Caki2 (cell line): ENCODE measurements at regions not wholly inside any gene's neighbourhood (a gene's known extent, or its start where the extent isn't known, plus 50 kb on each side); places are given as distances from the start of the nearest gene placed in this dataset.
"Not testable (repeated sequence)": the region's sequence is repeated elsewhere in the genome, so short reads cannot be mapped to it uniquely, and the experiment has no call there.

Experiments
- DNase-seq: peaks from one replicate; pipeline ENCODE4 v3.0.0-alpha.2; 2015; ENCODE audit warnings: low read depth
- in situ Hi-C: cut with HindIII; loops from 2 replicates; pipeline ENCODE4 v1.10.0; 2016; ENCODE audit warnings: low sequenced_read_pairs, low pct_unique_long_range_greater_than_20kb, mixed read lengths

DNA sequence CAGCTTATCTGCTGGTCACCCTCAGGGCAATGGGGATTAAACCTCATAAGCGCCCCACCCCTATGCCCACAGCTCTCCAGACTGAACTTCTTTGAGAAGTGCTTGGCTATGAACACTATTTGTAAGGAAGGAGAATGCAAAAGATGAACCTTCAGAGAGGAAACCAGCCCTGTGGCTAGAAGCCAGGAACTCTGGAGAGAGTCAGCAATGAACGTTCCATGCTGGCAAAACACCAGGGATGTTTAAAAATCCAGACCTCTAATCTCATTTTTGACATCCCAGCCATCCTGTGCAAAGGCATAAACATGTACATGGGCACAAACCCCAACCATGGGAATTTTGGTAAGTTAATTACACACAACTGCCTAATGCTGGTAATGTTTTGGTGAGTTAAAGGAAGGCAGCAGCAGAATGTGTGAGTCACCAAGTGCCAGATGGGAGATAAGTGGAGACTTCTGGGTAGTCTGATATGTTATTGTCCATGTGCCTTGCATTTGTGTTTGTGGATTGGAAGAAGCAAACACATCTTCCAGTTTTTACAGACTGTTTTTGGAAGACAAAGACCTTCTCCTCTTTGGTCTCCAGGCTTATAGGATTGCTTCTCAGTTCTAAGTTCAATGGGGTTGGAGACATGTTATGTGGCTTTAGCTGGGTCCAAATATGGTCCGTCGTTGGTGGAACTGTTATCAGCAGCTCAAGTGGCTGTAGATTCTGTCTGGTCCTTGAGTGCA, 174.1 kb upstream of the ETV3 start:
- in situ Hi-C loops = no loop called here
- DNase-seq = no peak

DNA sequence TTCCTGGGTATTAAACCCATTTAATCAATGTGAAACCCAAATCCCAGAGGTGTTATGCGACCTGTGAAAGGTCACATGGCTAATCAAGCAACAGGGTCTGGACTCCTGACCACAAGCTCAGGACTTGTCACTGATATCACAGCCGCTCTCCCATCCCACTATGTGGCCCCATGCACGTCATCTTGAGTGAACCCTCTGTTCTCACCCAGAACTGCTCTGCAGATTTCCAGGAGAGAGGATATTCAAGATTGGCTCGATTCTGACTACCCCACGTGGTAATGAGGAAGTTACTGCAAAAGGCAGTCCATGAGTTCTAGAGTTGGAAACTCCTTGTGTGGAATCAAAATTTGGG, 173.5 kb upstream of the ETV3 start:
- no peak for DNase-seq
- in situ Hi-C loops = no loop called here

DNA sequence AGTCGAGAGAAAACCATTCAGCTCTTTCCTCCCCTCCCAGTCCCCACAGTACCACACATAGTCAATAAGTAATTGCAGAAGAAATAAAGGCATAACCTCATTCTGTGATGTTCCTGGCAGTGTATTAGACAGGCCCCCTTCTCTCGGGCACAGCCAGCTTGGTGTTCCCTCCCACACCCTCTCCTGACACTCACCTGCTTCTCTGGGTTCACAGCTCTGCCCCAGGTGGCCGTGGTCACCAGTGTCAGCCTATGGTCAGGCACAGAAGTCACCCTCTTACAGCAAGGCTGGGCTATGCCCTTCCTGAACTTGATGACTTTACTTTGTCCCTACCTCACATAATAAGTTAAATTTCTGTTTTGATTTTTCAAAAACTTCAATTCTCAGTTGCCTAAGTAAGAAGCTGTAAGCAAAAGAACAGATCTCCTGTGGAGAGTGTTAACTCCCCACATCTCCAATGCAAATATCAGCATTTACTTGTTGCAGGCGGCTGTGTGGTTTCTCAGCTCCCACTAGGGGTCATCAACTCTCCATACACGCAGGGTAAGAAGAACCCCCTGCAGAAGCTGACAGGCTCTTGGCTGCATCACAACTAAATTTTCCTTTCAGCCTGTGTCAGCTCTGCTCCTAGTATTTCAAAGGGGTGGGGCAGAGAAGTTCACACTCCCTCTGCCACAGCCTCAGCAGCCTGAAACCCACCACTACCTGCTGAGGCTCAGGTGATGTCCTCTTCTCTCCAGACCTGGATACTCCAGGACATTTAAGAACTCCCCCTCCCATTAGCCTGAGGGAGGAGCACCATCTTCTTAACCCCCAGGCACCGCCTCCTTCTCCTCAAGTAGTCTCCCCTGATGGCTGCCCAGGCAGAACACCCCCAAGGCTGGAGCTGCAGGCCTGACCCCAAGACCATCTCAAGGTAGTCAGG, 172.9 kb upstream of the ETV3 start:
- DNase-seq, in situ Hi-C loops: not testable (repeated sequence)

DNA sequence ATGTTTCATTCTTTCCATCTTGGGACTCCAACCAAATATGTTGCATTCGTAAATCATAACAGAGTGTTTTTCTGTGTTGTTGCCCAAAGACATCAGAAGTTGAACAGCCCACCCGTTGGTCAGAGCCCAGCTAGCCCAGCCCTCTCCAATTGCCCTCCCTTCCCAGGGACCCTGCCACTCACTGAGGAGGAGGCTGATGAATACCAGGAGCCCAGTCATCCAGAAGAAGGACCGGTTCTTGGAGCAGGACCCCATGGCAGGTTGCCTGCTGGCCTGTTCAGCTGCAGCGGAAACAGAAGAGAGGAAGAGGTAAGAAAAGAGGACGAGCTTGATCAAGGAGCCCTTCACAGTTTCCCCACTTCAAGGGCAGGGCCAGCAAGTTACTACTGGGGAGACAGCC, 172.2 kb upstream of the ETV3 start:
- no peak for DNase-seq
- in situ Hi-C loops = no loop called here

DNA sequence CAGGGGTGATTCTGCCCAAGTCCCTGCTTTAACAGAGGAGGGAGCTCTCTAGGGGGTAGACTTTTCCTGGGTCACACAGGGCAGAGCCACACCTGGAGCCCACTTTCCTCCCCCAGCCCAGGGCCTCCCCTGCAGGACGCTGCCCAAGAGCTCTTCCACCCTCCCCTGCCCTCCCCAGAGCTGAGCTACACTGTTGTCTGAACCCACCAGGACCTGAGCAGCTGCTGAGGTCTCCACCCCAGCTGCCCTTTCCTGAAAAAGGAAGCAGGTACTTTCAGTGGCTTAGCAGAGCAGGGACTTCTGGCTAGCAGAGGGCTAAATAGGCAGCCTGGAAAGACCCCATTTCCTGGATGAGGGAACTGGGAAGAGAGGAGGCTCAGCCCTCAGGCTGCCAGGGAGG, 169.3 kb upstream of the ETV3 start:
- no peak for DNase-seq
- in situ Hi-C loops = no loop called here

DNA sequence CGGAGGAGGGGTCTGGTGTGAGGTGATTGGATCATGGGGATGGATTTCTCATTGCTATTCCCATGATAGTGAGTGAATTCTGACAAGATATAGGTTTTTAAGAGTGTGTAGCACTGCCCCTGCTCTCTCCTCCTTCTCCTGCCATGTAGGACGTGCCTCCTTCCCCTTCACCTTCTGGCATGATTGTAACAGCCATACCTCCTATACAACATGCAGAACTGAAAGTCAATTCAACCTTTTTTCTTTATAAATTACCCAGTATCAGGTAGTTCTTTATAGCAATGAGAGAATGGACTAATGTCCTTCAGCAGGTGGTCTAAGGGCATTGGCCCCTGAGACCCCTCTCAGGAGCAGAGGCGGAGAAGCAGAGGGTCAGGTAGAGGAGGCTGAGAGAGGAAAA, 168.7 kb upstream of the ETV3 start:
- in situ Hi-C loops = no loop called here

DNA sequence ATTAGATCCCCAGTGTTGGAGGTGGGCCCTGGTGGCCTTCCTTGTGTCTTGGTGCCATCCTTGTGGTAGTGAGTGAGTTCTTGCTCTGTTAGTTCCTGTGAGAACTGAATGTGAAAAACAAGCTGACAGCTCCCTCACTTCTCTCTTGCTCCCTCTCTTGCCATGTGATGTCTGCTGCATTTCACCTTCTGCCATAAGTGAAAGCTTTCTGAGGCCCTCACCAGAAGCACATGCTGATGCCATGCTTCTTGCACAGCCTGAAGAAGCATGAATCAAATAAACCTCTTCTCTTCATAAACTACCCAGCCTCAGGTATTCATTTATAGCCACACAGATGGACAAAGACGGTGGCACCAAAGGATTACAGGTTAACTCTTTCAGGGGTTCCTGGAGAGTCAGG, 166.1 kb upstream of the ETV3 start:
- in situ Hi-C loops = no loop called here
- no peak for DNase-seq

More for the DNA sequence above, 168.7 kb upstream of the ETV3 start:
- no peak for DNase-seq

DNA sequence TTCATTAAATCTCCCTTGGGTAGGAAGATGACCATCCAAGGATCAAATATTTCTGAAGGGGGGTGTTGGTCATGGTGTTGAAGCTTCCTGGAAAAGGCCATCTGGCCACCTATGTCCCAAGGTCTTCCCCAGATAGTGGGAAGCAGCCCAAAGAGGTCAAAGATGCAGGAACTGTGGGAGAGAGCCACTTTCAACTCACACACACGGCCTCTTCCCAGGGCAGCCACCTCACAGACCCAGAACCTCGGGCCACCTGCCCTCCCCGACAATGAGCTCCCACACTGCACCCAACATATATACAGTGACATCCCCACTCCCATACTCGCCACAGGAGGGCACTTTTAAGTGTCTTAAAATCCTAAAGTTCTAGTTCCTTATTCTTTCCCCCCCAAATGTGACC, 164.5 kb upstream of the ETV3 start:
- DNase-seq = no peak

DNA sequence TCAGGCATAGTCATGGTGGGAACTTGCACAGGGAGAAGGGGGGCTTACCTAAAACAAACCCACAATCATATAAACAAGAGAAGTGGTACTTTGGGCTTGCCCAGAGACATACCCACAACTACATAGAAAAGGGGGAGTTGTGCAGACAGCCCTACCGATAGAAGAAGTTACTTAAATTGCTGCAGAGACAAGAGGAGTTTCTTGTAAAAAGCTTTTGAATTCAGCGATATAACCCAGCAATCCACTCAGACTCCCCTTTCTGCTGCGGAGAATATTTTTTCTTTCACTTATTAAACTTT, 164.0 kb upstream of the ETV3 start:
- in situ Hi-C loops = no loop called here
- no peak for DNase-seq

More for the DNA sequence above, 164.5 kb upstream of the ETV3 start:
- in situ Hi-C loops = no loop called here

DNA sequence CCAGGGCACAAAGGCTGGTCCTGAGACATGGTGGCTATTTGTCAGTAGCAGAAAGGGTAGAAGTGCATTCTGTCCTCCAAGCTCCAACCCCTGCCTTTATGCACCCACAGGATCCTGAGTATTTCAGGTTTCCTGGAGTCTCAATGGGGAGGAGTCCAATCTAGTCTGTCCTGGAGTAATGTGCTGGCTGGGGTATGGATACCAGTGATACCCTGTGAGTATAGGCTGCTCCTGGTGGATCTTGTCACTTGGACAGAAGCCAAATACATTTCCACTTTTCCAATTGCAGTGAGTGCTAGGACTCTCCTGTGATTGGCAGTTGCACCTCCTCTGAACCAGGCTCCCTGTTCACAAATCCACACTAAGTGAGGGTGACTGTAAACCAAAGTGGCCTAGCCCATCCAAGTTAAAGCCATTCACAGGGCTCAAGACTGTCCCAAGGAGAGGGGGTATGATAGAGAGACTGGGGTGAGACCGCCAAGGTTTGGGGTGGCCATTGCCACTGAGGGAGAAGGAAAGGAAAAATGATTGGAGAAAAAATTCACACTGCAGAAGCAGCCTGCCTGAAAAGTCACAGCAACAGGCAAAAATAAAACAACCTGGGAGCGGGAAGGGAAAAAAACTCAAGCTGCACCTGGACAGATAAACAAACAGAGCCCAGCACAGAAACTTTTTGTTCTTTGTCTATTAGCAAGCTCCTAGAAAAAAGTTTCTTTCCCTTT, 163.4 kb upstream of the ETV3 start:
- DNase-seq = no peak
- in situ Hi-C loops = no loop called here

DNA sequence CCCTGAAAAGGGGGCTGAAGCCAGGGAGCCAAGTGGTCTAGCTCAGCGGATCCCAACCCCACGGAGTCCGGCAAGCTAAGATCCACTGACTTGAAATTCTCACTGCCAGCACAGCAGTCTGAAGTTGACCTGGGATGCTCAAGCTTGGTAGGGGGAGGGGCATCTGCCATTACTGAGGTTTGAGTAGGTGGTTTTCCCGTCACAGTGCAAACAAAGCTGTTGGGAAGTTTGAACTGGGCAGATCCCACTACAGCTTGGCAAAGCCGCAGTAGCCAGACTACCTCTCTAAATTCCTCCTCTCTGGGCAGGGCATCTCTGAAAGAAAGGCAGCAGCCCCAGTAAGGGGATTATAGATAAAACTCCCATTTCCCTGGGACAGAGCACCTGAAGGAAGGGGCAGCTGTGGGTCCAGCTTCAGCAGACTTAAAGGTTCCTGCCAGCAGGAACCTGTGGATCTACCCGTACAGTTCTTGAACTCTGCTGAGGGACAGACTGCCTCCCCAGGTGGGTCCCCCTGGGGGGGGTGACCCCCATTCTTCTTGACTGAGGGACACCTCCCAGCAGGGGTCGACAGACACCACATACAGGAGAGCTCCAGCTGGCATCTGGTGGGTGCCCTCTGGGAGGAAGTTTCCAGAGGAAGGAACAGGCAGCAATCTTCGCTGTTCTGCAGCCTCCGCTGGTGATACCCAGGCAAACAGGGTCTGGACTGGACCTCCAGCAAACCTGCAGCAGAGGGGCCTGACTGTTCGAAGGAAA, 156.4 kb upstream of the ETV3 start:
- in situ Hi-C loops = not testable (repeated sequence)

DNA sequence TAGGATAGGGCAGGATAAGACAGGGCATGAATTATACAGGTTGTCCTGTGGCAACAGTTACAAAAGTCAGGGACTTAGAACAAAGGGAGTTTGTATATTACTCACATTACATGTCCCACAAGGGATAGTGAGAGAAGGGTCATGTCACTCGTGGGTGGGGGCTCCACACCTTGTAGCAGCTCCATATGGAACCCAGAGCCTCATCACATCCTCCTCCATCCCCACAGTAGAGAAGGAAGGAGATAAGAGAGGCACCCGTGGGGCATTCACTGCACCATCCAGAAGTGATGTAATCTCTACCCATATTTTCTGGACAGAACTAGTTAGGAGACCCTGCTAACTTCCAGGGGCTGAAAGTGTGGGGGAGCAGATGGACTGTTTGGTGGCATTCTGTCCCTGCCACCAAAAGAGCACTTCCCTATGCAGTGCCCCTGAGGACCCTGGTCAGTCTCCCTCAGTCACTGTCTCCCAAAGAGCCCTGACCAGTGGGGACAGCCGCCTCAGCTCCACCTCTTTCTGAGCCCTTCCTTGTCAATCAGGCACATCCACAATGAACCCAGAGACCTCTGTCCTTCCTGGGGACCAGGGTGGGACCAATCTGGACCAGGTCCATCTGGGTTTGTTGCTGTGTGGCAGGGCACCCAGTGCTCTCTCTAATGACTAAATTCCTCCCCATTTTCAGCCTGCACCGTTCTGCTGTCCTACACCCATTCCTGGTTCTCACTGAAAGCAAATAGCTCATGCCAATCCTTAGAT, 154.8 kb upstream of the ETV3 start:
- DNase-seq = no peak
- in situ Hi-C loops = no loop called here

More for the DNA sequence above, 156.4 kb upstream of the ETV3 start:
- not testable (repeated sequence) for DNase-seq

DNA sequence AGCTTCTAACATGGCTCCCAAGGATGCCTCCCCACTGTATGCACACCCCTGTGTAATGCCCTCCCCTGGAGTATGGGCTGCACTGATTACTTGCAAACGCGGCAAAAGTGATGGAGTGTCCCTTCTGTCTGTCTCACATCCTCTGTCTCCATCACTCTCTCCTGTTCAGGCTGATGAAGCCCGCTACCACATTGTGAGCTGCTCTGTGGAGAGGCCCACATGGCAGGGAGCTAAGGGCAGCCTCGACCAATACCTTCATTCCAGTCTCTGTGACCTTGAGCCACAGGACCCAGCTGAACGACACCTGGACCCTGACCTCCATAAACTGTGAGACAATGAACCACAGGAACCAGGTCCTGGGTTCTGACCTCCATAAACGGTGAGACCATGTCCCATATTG, 154.1 kb upstream of the ETV3 start:
- in situ Hi-C loops = no loop called here
- no peak for DNase-seq

DNA sequence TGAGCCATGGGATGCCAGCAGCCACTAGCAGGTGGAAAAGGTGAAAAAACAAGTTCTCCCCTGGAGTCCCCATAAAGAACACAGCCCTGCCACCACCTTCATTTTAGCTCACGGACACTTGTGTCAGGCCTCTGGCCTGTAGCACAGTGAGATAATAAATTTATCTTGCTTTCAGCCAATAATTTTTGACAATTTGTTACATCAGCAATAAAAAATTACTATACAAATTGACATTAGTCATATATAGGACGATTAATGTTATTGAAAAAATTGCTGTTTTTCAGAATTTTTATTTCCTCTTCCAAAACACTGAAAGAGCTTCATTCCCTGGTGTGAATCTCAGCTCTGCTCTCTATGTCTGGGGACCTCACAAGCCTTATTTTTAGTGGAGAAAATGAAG, 152.9 kb upstream of the ETV3 start:
- no peak for DNase-seq
- in situ Hi-C loops = no loop called here

DNA sequence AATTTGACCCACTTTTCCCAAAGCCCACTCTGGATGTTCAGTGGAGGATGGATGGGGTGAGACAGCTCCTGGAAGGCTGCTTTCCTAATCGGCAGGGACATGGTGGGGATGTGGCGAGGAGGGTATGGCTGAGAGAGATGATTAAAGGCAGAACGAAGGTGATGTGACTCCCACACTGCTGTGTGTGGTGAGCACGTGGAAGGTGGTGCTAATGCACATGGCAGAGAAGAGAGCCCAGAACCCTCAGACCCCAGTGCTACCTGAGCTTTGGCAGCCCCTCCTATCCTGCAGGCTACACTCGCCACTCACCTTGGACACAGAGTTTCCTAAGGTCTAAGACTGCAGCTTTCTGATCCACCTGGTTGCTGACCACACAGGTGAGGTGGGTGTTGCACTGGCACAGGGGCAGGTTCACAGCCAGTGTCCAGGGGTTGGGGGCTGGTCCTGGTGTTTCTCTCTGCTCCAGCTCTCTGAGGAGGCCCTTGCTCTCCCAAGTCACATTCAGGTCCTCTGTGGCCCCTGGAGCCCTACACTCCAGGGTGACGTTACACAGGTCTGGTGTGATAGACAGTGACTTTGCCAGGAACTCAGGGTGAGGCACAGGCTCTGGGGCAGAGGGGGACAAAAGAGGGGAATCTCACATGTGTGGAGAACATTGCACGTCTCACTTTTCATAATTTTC, 151.4 kb upstream of the ETV3 start:
- in situ Hi-C loops = no loop called here
- no peak for DNase-seq

DNA sequence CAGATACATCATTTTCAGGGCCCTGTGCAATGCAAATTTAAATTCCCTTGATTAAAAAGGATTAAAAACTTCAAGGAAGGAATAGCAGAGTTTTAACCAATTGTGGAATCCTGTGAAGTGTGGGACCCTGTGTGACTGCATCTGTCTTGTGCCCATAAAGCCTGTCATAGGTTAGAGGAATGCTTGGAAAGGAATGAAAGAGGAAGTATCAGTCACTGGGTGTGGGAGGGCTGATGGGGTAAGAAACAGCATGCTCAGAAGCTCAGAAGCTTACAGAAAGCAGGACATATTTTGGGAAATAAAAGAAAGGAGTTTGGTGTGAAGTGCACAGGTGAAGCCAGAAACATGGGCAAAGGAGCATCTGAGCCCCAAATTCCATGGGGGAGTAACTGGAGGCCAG, 150.8 kb upstream of the ETV3 start:
- no peak for DNase-seq
- in situ Hi-C loops = no loop called here

DNA sequence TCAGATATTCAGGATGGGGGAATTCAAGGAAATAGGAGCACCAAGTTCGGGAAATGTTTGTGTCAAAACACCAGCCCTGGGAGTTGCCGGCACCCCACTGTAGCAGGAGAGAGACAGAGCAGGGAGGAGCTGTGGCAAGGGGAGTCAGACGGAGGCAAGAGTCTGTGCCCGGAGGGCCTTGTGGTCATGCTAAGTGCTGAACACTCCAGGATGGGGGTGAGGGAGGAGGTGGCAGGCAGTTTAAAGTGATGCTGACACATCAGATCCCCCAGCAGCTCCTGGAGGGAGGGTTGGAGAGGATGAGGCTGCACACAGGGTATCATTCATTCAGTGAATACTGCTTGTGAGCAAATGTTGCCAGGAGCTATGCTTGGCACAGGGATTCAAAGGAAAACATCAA, 150.3 kb upstream of the ETV3 start:
- in situ Hi-C loops = no loop called here

More for the DNA sequence above, 150.3 kb upstream of the ETV3 start:
- no peak for DNase-seq
